Endothelial cell (in vitro differentiated cells): ENCODE measurements at regions not wholly inside any gene's neighbourhood (a gene's known extent, or its start where the extent isn't known, plus 50 kb on each side); places are given as distances from the start of the nearest gene placed in this dataset.

Experiments
- DNase-seq: peaks from one replicate; pipeline ENCODE4 v3.0.0; 2021; ENCODE audit warnings: low spot score
- H3K27ac Mint-ChIP-seq: one replicate; pipeline ENCODE4 v1.8.0; 2021; ENCODE audit warnings: mixed read lengths, inconsistent platforms; ENCODE audit not compliant: unreplicated experiment
- H3K27me3 Mint-ChIP-seq: one replicate; pipeline ENCODE4 v1.8.0; 2021; ENCODE audit warnings: mild to moderate bottlenecking, moderate library complexity, mixed read lengths, inconsistent platforms; ENCODE audit not compliant: unreplicated experiment
- H3K36me3 Mint-ChIP-seq: one replicate; pipeline ENCODE4 v1.8.0; 2021; ENCODE audit warnings: mild to moderate bottlenecking, low read depth, mixed read lengths, inconsistent platforms; ENCODE audit not compliant: unreplicated experiment
- H3K4me1 Mint-ChIP-seq: one replicate; pipeline ENCODE4 v1.8.0; 2021; ENCODE audit warnings: mild to moderate bottlenecking, mixed read lengths, inconsistent platforms; ENCODE audit not compliant: unreplicated experiment
- H3K4me3 Mint-ChIP-seq: one replicate; pipeline ENCODE4 v1.8.0; 2021; ENCODE audit warnings: mild to moderate bottlenecking, mixed read lengths, inconsistent platforms; ENCODE audit not compliant: unreplicated experiment
- H3K9me3 Mint-ChIP-seq: one replicate; pipeline ENCODE4 v1.8.0; 2021; ENCODE audit warnings: mixed read lengths, inconsistent platforms; ENCODE audit not compliant: unreplicated experiment
- CTCF ChIP-seq: fragments of 200-600 bp; sonication (generic); IDR thresholded peaks from one replicate; pipeline ENCODE4 v1.5.0; 2021; ENCODE audit warnings: antibody characterized with exemption; ENCODE audit not compliant: unreplicated experiment

GRCh38 chr16:82232806-82233205 is 62.8 kb upstream of the MPHOSPH6 start:
- TF ChIP-seq CTCF: no peak
- no peak for DNase-seq
- Mint-ChIP-seq H3K4me3 (no peak overlapping the region), H3K9me3 (no peaks in the 10 kb centered on the region), H3K27ac (no peak overlapping the region), H3K4me1 (peaks cover 3% of the 10 kb centered on the region), H3K36me3 (no peaks in the 10 kb centered on the region), H3K27me3 (no peaks in the 10 kb centered on the region)

GRCh38 chr16:82231008-82231787 is 61.2 kb upstream of the MPHOSPH6 start:
- Mint-ChIP-seq H3K27me3 (no peaks in the 10 kb centered on the region), H3K4me3 (no peak overlapping the region), H3K27ac (no peak overlapping the region), H3K4me1 (peaks cover 3% of the 10 kb centered on the region), H3K9me3 (no peaks in the 10 kb centered on the region), H3K36me3 (no peaks in the 10 kb centered on the region)
- no peak for DNase-seq
- TF ChIP-seq CTCF: no peak

GRCh38 chr16:82229800-82230619 is 60.0 kb upstream of the MPHOSPH6 start:
- no peak overlapping the region for H3K27ac Mint-ChIP-seq
- no peaks in the 10 kb centered on the region for H3K27me3 Mint-ChIP-seq
- peak; percentile 94 for TF ChIP-seq CTCF
- no peaks in the 10 kb centered on the region for H3K36me3 Mint-ChIP-seq
- no peak overlapping the region for H3K4me3 Mint-ChIP-seq
- peak; percentile 88 for DNase-seq
- peaks cover 3% of the 10 kb centered on the region for H3K4me1 Mint-ChIP-seq
- H3K9me3 Mint-ChIP-seq: no peaks in the 10 kb centered on the region

- no peaks in the 10 kb centered on the region for H3K27me3 Mint-ChIP-seq
- H3K9me3 Mint-ChIP-seq: no peaks in the 10 kb centered on the region
Observed at GRCh38 chr16:82226327-82226726, 56.3 kb upstream of the MPHOSPH6 start.

More at GRCh38 chr16:82226327-82226726, 56.3 kb upstream of the MPHOSPH6 start:
- Mint-ChIP-seq H3K36me3 (no peaks in the 10 kb centered on the region), H3K4me3 (no peak overlapping the region), H3K4me1 (peaks cover 3% of the 10 kb centered on the region), H3K27ac (no peak overlapping the region)
- no peak for DNase-seq
- TF ChIP-seq CTCF: no peak
